ENCODE measurements at regions not wholly inside any gene's neighbourhood (a gene's known extent, or its start where the extent isn't known, plus 50 kb on each side); places are given as distances from the start of the nearest gene placed in this dataset.
"Not testable (repeated sequence)": the region's sequence is repeated elsewhere in the genome, so short reads cannot be mapped to it uniquely, and the experiment has no call there.

DNA sequence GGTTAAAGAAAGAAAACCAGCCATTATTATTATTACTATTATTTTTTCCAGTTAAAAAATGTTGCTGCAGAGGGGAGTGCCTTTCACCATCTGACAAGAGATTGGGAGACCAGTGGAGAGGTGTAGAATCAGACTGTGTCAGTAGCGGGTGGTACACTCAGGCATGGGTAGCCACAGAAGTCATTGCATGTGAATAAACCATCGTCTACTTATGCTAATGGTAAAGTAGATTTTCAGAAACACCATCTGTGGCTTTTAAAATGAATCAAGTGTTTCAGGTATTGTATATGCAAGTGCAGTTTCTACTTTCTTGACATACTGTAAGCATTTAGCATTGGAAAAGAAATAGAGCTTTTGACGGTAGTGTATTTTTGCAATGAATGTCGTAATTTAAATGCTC, 131.5 kb upstream of the SP8 start:
- DNase-seq (no peak), ATAC-seq (ENCODE audit: insufficient read depth, low read depth) (no peak)
- Histone ChIP-seq H4K20me1 (ENCODE audit: insufficient read depth, low read length) (no peaks in the 10 kb centered on the region), H2AFZ (ENCODE audit: low read depth, low read length) (no peak overlapping the region), H3K4me3 (ENCODE audit: low read depth in 1 of 2, low read length in 2 of 2) (no peak overlapping the region), H3K27ac (ENCODE audit: low read length) (no peak overlapping the region), H3K27me3 (ENCODE audit: insufficient read depth, low read length, poor library complexity) (no peaks in the 10 kb centered on the region), H3K9me3 (ENCODE audit: insufficient read depth, low read length, severe bottlenecking) (no peaks in the 10 kb centered on the region), H3K79me2 (ENCODE audit: insufficient read depth, low read length) (no peaks in the 10 kb centered on the region), H3K9ac (ENCODE audit: low read depth, low read length) (no peak overlapping the region), H3K36me3 (ENCODE audit: insufficient read depth, low read length) (no peaks in the 10 kb centered on the region), H3K4me2 (ENCODE audit: insufficient read depth, low read length) (no peak overlapping the region), H3K4me1 (ENCODE audit: insufficient read depth, low read length) (no peaks in the 10 kb centered on the region)
- TF ChIP-seq EZH2 (IDR thresholded peaks at IDR 0.05; ENCODE audit: borderline replicate concordance, low read depth, low read length, severe bottlenecking) (no peak), CTCF (IDR thresholded peaks at IDR 0.05; ENCODE audit: borderline replicate concordance, extremely low read depth, low read length, poor library complexity, severe bottlenecking) (no peak)

DNA sequence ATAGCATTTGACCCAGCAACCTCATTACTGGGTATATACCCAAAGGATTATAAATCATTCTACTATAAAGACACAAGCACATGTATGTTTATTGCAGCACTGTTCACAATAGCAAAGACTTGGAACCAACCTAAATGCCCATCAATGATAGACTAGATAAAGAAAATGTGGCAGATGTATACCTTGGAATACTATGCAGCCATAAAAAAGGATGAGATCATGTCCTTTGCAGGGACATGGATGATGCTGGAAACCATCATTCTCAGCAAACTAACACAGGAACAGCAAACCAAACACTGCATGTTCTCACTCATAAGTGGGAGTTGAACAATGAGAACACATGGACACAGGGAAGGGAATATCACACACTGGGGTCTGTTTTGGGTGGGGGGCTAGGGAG, 140.5 kb upstream of the SP8 start:
- not testable (repeated sequence) for H3K27ac ChIP-seq (ENCODE audit: low read length); H3K4me3 ChIP-seq (ENCODE audit: low read depth in 1 of 2, low read length in 2 of 2); H4K20me1 ChIP-seq (ENCODE audit: insufficient read depth, low read length); ATAC-seq (ENCODE audit: insufficient read depth, low read depth); H3K4me2 ChIP-seq (ENCODE audit: insufficient read depth, low read length); DNase-seq; H3K9ac ChIP-seq (ENCODE audit: low read depth, low read length); H3K79me2 ChIP-seq (ENCODE audit: insufficient read depth, low read length); H3K4me1 ChIP-seq (ENCODE audit: insufficient read depth, low read length); H3K27me3 ChIP-seq (ENCODE audit: insufficient read depth, low read length, poor library complexity); H3K9me3 ChIP-seq (ENCODE audit: insufficient read depth, low read length, severe bottlenecking); H2AFZ ChIP-seq (ENCODE audit: low read depth, low read length); H3K36me3 ChIP-seq (ENCODE audit: insufficient read depth, low read length)

GRCh38 chr7:20927976-20928375, 141.3 kb upstream of the SP8 start:
- no peak overlapping the region for H3K4me2 ChIP-seq (ENCODE audit: insufficient read depth, low read length)
- no peak overlapping the region for H3K9ac ChIP-seq (ENCODE audit: low read depth, low read length)
- H3K79me2 ChIP-seq (ENCODE audit: insufficient read depth, low read length), result no peaks in the 10 kb centered on the region
- H3K9me3 ChIP-seq (ENCODE audit: insufficient read depth, low read length, severe bottlenecking), result no peaks in the 10 kb centered on the region
- ATAC-seq (ENCODE audit: insufficient read depth, low read depth) (no peak), DNase-seq (no peak)
- H3K27me3 ChIP-seq (ENCODE audit: insufficient read depth, low read length, poor library complexity), result no peaks in the 10 kb centered on the region
- no peaks in the 10 kb centered on the region for H3K4me1 ChIP-seq (ENCODE audit: insufficient read depth, low read length)
- TF ChIP-seq EZH2 (IDR thresholded peaks at IDR 0.05; ENCODE audit: borderline replicate concordance, low read depth, low read length, severe bottlenecking) (no peak), CTCF (IDR thresholded peaks at IDR 0.05; ENCODE audit: borderline replicate concordance, extremely low read depth, low read length, poor library complexity, severe bottlenecking) (no peak)
- H2AFZ ChIP-seq (ENCODE audit: low read depth, low read length), result no peak overlapping the region
- H3K36me3 ChIP-seq (ENCODE audit: insufficient read depth, low read length), result no peaks in the 10 kb centered on the region
- no peak overlapping the region for H3K4me3 ChIP-seq (ENCODE audit: low read depth in 1 of 2, low read length in 2 of 2)
- H4K20me1 ChIP-seq (ENCODE audit: insufficient read depth, low read length), result no peaks in the 10 kb centered on the region
- no peak overlapping the region for H3K27ac ChIP-seq (ENCODE audit: low read length)

- H3K4me3 ChIP-seq (ENCODE audit: low read depth in 1 of 2, low read length in 2 of 2), result no peak overlapping the region
- no peaks in the 10 kb centered on the region for H4K20me1 ChIP-seq (ENCODE audit: insufficient read depth, low read length)
- H2AFZ ChIP-seq (ENCODE audit: low read depth, low read length), result no peak overlapping the region
- H3K27me3 ChIP-seq (ENCODE audit: insufficient read depth, low read length, poor library complexity), result no peaks in the 10 kb centered on the region
- no peak for ATAC-seq (ENCODE audit: insufficient read depth, low read depth)
- H3K9ac ChIP-seq (ENCODE audit: low read depth, low read length), result no peak overlapping the region
- no peaks in the 10 kb centered on the region for H3K4me1 ChIP-seq (ENCODE audit: insufficient read depth, low read length)
- TF ChIP-seq CTCF (IDR thresholded peaks at IDR 0.05; ENCODE audit: borderline replicate concordance, extremely low read depth, low read length, poor library complexity, severe bottlenecking) (no peak), EZH2 (IDR thresholded peaks at IDR 0.05; ENCODE audit: borderline replicate concordance, low read depth, low read length, severe bottlenecking) (no peak)
- H3K27ac ChIP-seq (ENCODE audit: low read length), result no peak overlapping the region
- no peaks in the 10 kb centered on the region for H3K9me3 ChIP-seq (ENCODE audit: insufficient read depth, low read length, severe bottlenecking)
- DNase-seq, result no peak
- H3K4me2 ChIP-seq (ENCODE audit: insufficient read depth, low read length), result no peak overlapping the region
- no peaks in the 10 kb centered on the region for H3K36me3 ChIP-seq (ENCODE audit: insufficient read depth, low read length)
- H3K79me2 ChIP-seq (ENCODE audit: insufficient read depth, low read length), result no peaks in the 10 kb centered on the region
Measured at GRCh38 chr7:20929199-20929598, 142.5 kb upstream of the SP8 start.

Data from DND-41 (cell line).